Hepatocyte (in vitro differentiated cells): ENCODE measurements at regions not wholly inside any gene's neighbourhood (a gene's known extent, or its start where the extent isn't known, plus 50 kb on each side); places are given as distances from the start of the nearest gene placed in this dataset.
"Not testable (repeated sequence)": the region's sequence is repeated elsewhere in the genome, so short reads cannot be mapped to it uniquely, and the experiment has no call there.

Experiments
- CTCF ChIP-seq: fragments of 200-600 bp; sonication (generic); IDR thresholded peaks from 2 replicates; pipeline ENCODE4 v1.5.1; 2016; ENCODE audit warnings: antibody characterized with exemption, mild to moderate bottlenecking; ENCODE audit not compliant: poor library complexity
- EZH2phosphoT487 ChIP-seq: fragments of 200-600 bp; sonication (generic); IDR thresholded peaks from one replicate; pipeline ENCODE4 v1.6.1; 2018; ENCODE audit warnings: antibody characterized with exemption, mild to moderate bottlenecking, low read depth, moderate library complexity; ENCODE audit not compliant: unreplicated experiment, severe bottlenecking

DNA sequence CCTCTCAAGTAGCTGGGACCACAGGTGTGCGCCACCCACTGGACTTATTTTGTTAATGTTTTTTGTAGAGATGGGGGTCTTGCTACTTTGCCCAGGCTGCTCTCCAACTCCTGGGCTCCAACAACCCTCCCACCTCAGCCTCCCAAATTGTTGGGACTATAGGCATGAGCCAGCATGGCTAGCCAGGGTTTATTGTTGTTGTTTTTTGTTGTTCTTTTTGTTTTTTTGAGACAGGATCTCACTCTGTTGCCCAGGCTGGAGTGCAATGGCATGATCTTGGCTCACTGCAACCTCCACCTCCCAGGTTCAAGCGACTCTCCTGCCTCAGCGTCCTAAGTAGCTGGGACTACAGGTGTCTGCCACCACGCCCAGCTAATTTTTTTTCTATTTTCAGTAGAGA, 142.2 kb downstream of the CRLF3 start:
- not testable (repeated sequence) for TF ChIP-seq EZH2phosphoT487, CTCF
